Epithelial cell of esophagus (primary cell): ENCODE measurements at regions not wholly inside any gene's neighbourhood (a gene's known extent, or its start where the extent isn't known, plus 50 kb on each side); places are given as distances from the start of the nearest gene placed in this dataset.

Source experiments
- DNase-seq: peaks from one replicate; pipeline ENCODE4 v3.0.0; 2010; ENCODE audit warnings: low read depth
- H3K4me3 ChIP-seq: 2 replicates; pipeline ENCODE4 v1.5.1; 2011; ENCODE audit warnings: mild to moderate bottlenecking, low read length, control low read depth
- CTCF ChIP-seq: IDR thresholded peaks from 2 replicates; pipeline ENCODE4 v1.5.1; 2011; ENCODE audit warnings: low read depth, mild to moderate bottlenecking, low read length, control low read depth, inconsistent platforms; ENCODE audit not compliant: insufficient read depth; ENCODE audit errors: missing control alignments

DNA sequence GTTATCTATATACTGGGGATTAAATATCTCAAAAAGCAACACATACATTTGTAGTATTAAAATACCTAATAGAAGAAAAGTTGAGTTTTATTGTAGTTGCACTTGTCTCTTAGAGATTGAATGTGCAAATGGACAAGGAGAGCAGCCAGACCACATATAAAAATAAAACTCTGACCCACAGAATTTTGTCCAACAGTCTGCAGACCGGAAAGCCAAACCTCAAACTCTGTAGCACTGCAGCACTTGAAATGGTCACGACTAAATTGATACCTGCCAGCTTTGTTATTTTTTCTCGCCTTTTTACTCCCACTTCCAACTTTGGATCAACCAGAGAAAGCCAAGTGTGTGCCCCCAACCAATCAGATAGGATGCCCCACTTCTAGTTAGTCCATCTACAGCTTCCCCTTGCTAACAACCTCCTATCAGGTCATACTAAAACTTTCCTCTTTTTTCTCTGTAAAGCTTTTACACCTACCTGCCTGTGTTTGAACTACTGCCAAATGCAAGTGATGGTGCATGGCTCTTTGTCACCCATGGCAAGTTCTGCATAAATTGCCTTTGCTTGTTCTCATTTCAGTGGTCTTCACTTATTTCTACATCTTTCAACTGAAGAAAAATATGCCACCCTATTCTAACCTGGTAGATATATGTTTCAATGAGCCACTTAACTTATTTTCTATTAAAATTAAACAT, 1250.7 kb upstream of the SPRY2 start:
- TF ChIP-seq CTCF: no peak
- H3K4me3 ChIP-seq: no peak overlapping the region
- DNase-seq: no peak

GRCh38 chr13:81582381-81582780, 1241.5 kb upstream of the SPRY2 start:
- DNase-seq: no peak
- no peak overlapping the region for H3K4me3 ChIP-seq
- TF ChIP-seq CTCF: no peak

GRCh38 chr13:81577601-81578195, 1236.8 kb upstream of the SPRY2 start:
- H3K4me3 ChIP-seq: no peak overlapping the region
- no peak for DNase-seq
- no peak for TF ChIP-seq CTCF

DNA sequence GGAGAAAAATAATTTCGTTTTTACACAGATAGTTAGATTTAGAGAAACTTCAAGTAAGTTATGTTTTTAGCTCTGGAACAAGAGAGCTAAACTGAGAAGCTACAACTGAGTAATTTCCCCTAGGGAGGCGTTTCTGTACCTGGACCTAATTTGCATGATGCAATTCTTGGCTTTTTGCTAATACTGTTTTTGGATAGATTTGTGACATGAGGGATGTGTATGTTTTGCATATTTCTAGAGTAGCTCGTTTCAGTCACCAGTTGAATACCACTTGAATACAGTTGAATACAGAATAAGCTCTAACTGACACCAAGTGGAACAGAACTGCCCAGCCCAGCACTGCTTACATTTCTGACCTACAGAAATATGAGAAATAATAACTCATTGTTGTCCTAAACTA, 1227.9 kb upstream of the SPRY2 start:
- TF ChIP-seq CTCF: no peak
- DNase-seq: no peak
- H3K4me3 ChIP-seq: no peak overlapping the region

DNA sequence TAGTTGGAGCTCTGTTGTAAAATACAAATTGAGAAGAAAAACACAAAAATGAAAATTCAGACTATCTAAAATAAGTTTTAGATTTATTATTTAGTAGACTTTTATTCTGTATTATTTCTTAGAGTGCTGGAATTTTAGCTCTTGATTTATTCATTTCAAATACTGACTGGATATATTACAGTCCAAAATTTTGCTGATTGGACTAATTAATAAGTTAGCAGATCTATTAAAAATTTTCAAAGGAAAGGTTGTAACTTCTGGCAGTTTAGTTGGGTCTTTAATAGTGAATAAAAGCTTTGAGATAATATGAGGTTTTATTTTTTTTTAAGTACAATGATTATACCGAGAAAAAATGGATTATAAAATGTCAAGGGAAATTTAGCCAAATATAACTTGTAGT, 1224.9 kb upstream of the SPRY2 start:
- no peak overlapping the region for H3K4me3 ChIP-seq
- DNase-seq: no peak
- TF ChIP-seq CTCF: no peak

DNA sequence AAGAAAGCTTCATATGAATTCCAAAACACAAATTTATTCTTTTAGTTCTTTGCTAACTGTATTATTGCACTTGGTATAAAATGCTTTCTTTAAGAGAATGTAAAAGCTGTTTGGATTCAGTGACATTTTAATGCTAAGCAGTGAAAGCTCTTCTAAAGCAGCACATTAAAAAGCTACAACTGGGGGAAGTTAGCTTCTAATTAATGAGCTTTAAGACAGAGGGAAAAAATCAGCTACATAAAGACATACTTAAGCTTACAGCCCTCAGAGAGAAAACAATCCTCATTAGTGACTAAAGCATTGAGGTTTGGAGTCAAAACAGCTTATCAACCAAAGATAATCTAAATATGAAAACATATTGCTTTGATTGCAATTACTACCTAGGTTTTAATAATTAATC, 1222.2 kb upstream of the SPRY2 start:
- DNase-seq: no peak
- H3K4me3 ChIP-seq: no peak overlapping the region
- no peak for TF ChIP-seq CTCF

DNA sequence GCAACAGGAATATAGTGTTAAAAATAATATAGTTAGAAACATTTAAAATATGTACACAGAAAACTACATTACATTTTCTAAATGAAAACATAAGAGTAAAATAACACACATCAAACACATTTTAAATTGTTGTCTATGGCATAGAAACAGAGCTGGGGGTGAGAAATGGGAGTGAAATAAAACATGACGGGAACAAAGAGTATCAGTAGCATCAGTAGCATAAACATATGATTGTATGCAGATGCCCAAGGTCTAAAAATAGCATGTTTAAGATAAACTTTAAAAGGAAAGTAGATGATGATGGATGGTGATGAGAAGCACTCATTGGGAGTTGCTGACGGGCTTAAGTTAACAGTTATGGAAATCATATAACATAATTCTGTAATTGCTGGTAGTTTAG, 1221.7 kb upstream of the SPRY2 start:
- no peak for DNase-seq
- no peak overlapping the region for H3K4me3 ChIP-seq
- no peak for TF ChIP-seq CTCF
